Activated CD8-positive, alpha-beta memory T cell treated with anti-CD3 and anti-CD28 coated beads, Interleukin-2, amount 50 U/mL, for 48 hours (primary cell): ENCODE measurements at regions not wholly inside any gene's neighbourhood (a gene's known extent, or its start where the extent isn't known, plus 50 kb on each side); places are given as distances from the start of the nearest gene placed in this dataset.
"Not testable (repeated sequence)": the region's sequence is repeated elsewhere in the genome, so short reads cannot be mapped to it uniquely, and the experiment has no call there.

Source experiments
- DNase-seq: peaks from one replicate; pipeline ENCODE4 v3.0.0-alpha.2; 2020

- peak; percentile 67 for DNase-seq
These were observed 140.1 kb upstream of the FMN2 start for GRCh38 chr1:239951511-239952140.

GRCh38 chr1:239952348-239953308 lies 139.1 kb upstream of the FMN2 start:
- peak; percentile 56 for DNase-seq

DNA sequence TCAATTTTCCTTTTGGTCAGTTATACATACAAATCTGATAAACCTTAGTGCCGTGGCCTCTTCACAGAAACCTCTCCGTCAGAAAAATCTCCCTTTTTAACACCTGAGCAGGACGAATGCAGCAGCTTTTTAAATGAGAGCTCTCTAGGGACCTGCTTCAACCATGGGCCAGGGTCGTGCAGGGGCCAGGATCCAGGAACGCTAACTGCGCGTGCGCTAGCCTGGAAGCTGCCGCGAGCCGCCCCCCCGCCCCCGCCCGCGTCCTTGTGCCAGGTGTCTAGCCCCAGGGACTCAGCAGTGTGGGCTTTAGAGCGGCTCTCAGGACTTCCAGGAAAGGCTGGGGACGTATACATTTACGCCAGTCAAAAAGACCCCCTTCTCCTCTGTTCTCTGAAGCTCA lies 136.8 kb upstream of the FMN2 start:
- no peak for DNase-seq

DNA sequence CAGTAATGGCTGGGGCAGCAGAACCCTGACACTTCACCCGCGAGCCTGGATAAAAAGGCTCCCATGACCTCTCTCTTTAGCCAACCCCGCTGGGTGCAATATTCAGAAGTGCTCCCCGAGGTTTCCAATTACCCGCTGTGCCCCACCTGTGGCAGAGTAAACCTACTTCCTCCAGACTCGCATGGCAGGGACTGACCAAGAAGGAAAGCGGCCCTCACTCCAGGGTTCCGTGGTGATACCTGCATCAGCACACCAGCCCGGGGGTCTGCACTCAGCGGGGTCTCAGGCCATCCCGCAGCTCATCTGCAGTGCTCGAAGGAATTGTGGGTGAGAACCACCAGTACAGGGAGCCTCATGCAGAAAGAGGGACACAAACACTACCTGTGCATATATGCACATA lies 136.3 kb upstream of the FMN2 start:
- DNase-seq, result no peak

- DNase-seq, result no peak
These were observed 135.4 kb upstream of the FMN2 start for GRCh38 chr1:239956263-239956662.

- DNase-seq, result no peak
These were observed 133.6 kb upstream of the FMN2 start for GRCh38 chr1:239958063-239958462.

GRCh38 chr1:239960366-239960765 lies 131.3 kb upstream of the FMN2 start:
- no peak for DNase-seq

GRCh38 chr1:239963856-239964255 lies 127.8 kb upstream of the FMN2 start:
- no peak for DNase-seq

DNA sequence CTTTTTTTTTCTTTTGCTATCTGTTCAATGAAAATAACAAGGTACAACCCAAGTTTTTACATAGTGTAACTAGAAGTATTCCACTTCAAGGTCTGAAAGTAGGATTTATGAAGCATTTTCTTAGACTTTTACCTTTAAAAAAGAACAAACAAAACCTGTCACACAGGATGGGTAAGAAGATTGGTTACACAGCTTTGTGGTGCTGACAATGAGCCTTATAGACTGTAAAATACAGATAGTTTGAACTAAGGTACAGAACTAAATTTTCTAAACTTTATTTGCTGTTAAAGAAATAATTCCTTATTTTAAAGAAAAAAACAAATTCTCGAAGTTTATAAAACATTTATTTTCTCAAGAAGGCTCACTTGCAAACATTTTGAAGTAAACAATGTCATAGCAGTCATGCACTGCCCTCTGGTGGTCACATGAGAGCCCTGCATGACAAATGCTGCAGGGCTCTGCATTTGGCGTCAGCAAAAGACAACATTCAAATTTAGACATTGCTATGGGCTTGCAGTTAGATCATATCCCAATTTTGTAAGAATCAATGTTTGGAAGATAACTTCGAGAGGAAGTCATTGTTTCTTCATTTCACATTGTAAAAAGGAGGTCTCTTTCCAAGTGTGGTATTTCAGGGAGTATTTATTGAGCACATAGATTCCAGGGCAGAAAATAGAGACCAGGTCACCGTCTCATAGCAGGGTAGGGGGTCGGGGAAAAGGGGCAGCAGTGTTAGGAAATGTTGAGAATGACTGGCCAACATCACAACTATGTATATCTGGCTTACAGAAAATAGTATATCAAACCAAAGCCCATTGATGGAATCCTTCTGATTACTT lies 115.3 kb upstream of the FMN2 start:
- peak; percentile 60 for DNase-seq

DNA sequence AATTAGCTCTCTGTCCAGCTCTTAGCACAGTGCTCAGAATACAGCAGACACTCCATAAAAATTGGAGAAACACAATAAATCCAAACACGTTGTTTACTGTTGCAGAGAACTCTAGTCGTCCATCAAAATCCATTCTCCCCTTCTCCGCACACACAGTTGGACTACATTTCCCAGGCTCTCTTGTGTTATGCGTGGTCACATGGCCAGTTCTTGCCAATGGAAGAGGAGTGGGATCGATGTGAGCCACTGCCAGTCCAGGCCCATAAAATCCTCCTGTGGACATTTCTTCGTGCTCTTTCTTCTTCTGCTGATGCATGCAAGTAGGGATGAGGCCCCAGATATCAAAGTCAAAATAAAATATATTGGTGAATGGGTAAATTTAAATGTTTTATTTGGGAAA lies 114.3 kb upstream of the FMN2 start:
- DNase-seq, result no peak

DNA sequence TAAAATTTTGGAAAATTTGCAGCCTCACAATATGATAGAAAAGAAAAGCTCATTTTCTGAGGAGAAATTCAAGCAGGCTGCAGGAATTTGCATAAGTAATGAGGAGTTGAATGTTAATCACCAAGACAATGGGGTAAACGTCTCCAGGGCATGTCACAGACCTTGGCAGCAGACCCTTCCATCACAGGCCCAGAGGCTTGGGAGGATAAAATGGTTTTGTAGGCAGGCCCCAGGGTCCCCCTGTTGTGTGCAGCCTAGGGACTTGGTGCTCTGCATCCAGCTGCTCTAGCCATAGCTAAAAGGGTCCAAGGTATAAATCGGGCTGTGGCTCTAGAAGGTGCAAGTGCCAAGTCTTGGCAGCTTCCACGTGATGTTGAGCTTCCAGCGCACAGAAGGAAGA lies 112.2 kb upstream of the FMN2 start:
- DNase-seq, result no peak

DNA sequence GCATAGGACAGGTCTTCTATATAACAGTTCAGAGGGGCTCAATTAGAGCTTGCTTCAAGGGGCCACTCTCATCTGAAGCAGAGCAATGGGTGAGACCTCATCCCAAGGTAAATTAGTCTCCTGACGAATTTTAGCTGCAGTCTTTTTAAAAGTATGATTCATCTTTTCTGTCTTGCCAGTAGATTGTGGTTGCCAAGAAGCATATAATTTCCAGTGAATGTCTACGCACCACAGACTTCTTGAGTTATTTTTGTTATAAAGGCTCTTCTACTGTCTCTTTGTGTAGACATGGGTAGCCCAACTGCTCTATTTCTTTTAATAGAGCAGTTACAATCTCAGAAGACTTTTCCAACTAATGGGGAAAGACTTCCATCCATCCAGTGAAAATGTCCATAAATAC lies 108.9 kb upstream of the FMN2 start:
- no peak for DNase-seq

GRCh38 chr1:239985044-239985443 lies 106.6 kb upstream of the FMN2 start:
- no peak for DNase-seq

GRCh38 chr1:239987103-239987745 lies 104.5 kb upstream of the FMN2 start:
- DNase-seq, result no peak

DNA sequence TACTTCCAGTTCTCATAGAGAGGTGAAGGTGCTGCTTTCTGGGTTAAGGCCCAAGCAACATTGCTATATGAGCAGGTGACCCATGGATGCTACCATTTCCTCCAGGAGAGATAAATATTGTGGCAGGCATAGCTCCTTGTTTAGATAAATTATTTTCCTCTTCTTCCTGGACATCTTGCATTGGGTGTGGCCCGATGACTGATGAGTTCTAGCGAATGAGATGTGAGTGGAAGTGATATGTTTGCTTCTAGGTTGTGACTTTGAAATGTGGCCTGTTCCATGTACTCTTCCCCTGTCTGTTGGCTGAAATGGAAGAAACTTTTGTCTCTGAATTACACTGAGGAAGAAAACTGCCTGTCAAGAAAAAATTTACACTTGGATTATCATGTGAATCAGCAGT lies 101.7 kb upstream of the FMN2 start:
- no peak for DNase-seq

- not testable (repeated sequence) for DNase-seq
These were observed 99.1 kb upstream of the FMN2 start for GRCh38 chr1:239992566-239992965.

DNA sequence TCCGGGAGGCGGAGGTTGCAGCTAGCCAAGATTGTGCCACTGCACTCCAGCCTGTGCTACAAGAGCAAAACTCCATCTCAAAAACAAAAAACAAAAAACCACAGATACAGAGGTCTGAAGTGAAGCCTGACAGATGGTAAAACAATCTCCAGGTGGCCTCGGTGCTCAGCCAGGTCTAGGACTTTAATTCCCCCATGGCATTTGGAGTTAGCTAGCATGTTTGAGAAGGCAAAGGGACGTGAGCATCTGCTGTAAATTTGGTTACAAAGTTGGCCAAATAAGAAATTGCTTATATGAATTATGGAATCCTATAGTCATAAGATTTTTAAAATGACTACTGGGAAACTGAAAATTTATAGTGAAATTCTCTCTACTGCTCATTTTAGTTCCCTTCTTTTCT lies 98.3 kb upstream of the FMN2 start:
- DNase-seq, result no peak

DNA sequence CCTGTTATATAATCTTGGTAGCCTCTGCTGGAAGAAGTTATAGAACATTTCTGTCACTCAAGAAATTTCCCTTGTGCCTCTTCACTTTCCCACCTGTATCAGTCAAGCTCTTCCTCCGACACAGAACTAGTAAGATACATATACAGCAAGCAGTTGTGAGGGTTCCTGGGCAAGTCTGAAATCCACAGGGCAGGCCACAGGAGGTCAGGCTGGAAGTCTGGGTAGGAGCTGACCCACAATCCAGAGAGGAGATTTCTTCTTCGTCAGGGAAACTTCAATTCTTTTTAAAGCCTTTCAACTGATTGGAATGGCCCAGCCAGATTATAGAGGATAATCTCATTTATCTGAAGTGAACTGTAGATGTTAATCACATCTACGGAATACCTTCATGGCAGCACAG lies 96.4 kb upstream of the FMN2 start:
- DNase-seq, result no peak

GRCh38 chr1:239997160-239997514 lies 94.5 kb upstream of the FMN2 start:
- DNase-seq, result no peak

GRCh38 chr1:239997515-239998311 lies 94.0 kb upstream of the FMN2 start:
- no peak for DNase-seq

DNA sequence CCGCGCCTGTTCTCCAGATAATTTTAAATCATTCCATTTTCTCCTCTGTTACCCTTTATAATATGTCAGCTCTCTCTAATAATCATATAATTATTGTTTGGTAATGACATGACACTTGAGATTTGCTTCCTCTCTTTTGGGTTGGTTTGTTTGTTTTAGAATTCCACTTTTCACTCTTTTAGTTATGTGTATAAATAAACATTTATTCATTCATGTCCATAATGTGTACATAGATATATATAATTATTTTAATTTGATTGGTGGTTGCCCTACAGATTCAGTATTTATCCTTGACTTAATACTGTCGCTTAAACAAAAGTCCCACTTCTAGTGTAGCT lies 93.4 kb upstream of the FMN2 start:
- DNase-seq, result no peak

DNA sequence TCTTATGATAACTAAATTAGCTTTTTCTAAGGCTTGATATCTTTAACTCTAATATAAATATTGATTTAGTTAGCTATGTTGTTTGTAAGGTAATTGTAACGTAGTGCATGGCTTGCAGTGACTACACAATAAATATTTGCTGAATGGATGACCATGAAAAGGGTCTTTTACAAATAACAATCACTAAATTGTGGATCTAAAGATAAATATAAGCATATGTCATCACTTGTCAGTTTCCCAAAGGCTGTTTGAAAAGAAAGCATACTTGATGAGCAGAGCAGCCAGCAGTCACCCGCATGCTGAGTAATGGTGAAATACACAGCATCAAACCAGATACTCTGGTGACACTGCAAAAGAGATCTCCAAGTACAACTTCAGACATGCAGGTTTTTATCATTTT lies 92.5 kb upstream of the FMN2 start:
- no peak for DNase-seq
